GM23338 (cell line): ENCODE measurements at regions not wholly inside any gene's neighbourhood (a gene's known extent, or its start where the extent isn't known, plus 50 kb on each side); places are given as distances from the start of the nearest gene placed in this dataset.

Experiments used
- ATAC-seq: fragments of 200-7000 bp; cut with Tn5 transposase; 3 replicates; pipeline ENCODE4 v1.9.1; 2020
- DNase-seq: peaks from one replicate; pipeline ENCODE4 v3.0.0-alpha.2; 2015; ENCODE audit warnings: low spot score
- H2AFZ ChIP-seq: fragments of 200-600 bp; sonication (generic); 2 replicates; pipeline ENCODE4 v1.8.0; 2016; ENCODE audit warnings: antibody characterized with exemption, mild to moderate bottlenecking, moderate library complexity
- H3F3A ChIP-seq: fragments of 200-600 bp; sonication (generic); replicated peaks from 2 replicates; pipeline ENCODE4 v1.8.0; 2017; ENCODE audit warnings: antibody characterized with exemption, mixed run types, low read depth
- H3K27ac ChIP-seq: fragments of 200-600 bp; sonication (generic); 2 replicates; pipeline ENCODE4 v1.6.1; 2016; ENCODE audit warnings: low read depth
- H3K27me3 ChIP-seq: fragments of 200-600 bp; sonication (generic); 2 replicates; pipeline ENCODE4 v1.8.0; 2016; ENCODE audit warnings: mild to moderate bottlenecking, mixed run types, moderate library complexity; ENCODE audit not compliant: insufficient read depth
- H3K36me3 ChIP-seq: fragments of 200-600 bp; sonication (generic); 2 replicates; pipeline ENCODE4 v1.8.0; 2016; ENCODE audit warnings: mild to moderate bottlenecking; ENCODE audit not compliant: insufficient read depth
- H3K4me1 ChIP-seq: fragments of 200-600 bp; sonication (generic); 2 replicates; pipeline ENCODE4 v1.8.0; 2016; ENCODE audit warnings: mild to moderate bottlenecking, moderate library complexity; ENCODE audit not compliant: insufficient read depth
- H3K4me2 ChIP-seq: fragments of 200-600 bp; sonication (generic); 2 replicates; pipeline ENCODE4 v1.7.1; 2017; ENCODE audit warnings: mixed run types
- H3K4me3 ChIP-seq: fragments of 200-600 bp; sonication (generic); 2 replicates; pipeline ENCODE4 v1.6.1; 2016; ENCODE audit warnings: mixed run types
- H3K79me2 ChIP-seq: fragments of 200-600 bp; sonication (generic); replicated peaks from 2 replicates; pipeline ENCODE4 v1.8.0; 2017; ENCODE audit warnings: mild to moderate bottlenecking; ENCODE audit not compliant: insufficient read depth
- H3K9me2 ChIP-seq: fragments of 200-600 bp; sonication (generic); 2 replicates; pipeline ENCODE4 v1.8.0; 2017; ENCODE audit not compliant: insufficient read depth
- H4K20me1 ChIP-seq: fragments of 200-600 bp; sonication (generic); replicated peaks from 2 replicates; pipeline ENCODE4 v1.8.0; 2017; ENCODE audit warnings: mild to moderate bottlenecking; ENCODE audit not compliant: insufficient read depth
- H3K27ac Mint-ChIP-seq: 2 replicates; pipeline ENCODE4 v1.8.0; 2020; ENCODE audit warnings: inconsistent platforms, mild to moderate bottlenecking, moderate library complexity, mixed read lengths
- H3K27me3 Mint-ChIP-seq: 3 replicates; pipeline ENCODE4 v1.8.0; 2022; ENCODE audit warnings: low read depth, mild to moderate bottlenecking, moderate library complexity, mixed read lengths, inconsistent platforms; ENCODE audit not compliant: insufficient read depth, poor library complexity
- H3K36me3 Mint-ChIP-seq: 3 replicates; pipeline ENCODE4 v1.8.0; 2021; ENCODE audit warnings: low read depth, mild to moderate bottlenecking, inconsistent platforms, moderate library complexity, mixed read lengths
- H3K4me1 Mint-ChIP-seq: 3 replicates; pipeline ENCODE4 v1.8.0; 2020; ENCODE audit warnings: mild to moderate bottlenecking, inconsistent platforms, mixed read lengths
- H3K4me3 Mint-ChIP-seq: 3 replicates; pipeline ENCODE4 v1.8.0; 2021; ENCODE audit warnings: moderate library complexity, mild to moderate bottlenecking, inconsistent platforms, mixed read lengths
- H3K9me3 Mint-ChIP-seq: 3 replicates; pipeline ENCODE4 v1.8.0; 2020; ENCODE audit warnings: moderate library complexity, mild to moderate bottlenecking, inconsistent platforms, mixed read lengths
- CREB1 ChIP-seq: fragments of 250-450 bp; sonication (Bioruptor Pico); IDR thresholded peaks from 2 replicates; pipeline ENCODE4 v1.5.0; 2020; ENCODE audit warnings: low read depth, mild to moderate bottlenecking, moderate library complexity
- EZH2 ChIP-seq: fragments of 200-600 bp; sonication (generic); IDR thresholded peaks from one replicate; pipeline ENCODE4 v1.8.0; 2017; ENCODE audit warnings: antibody characterized with exemption, mild to moderate bottlenecking, low read depth; ENCODE audit not compliant: unreplicated experiment
- EZH2phosphoT487 ChIP-seq: fragments of 200-600 bp; sonication (generic); IDR thresholded peaks from one replicate; pipeline ENCODE4 v1.8.1; 2018; ENCODE audit warnings: antibody characterized with exemption; ENCODE audit not compliant: unreplicated experiment
- JUNB ChIP-seq: IDR thresholded peaks from one replicate; pipeline ENCODE4 v1.6.1; 2016; ENCODE audit warnings: antibody characterized with exemption; ENCODE audit not compliant: unreplicated experiment
- STAT1 ChIP-seq: IDR thresholded peaks from one replicate; pipeline ENCODE4 v1.6.1; 2016; ENCODE audit warnings: antibody characterized with exemption; ENCODE audit not compliant: unreplicated experiment
- ZNF114 ChIP-seq: fragments of 250-450 bp; sonication (Bioruptor Pico); IDR thresholded peaks from 2 replicates; pipeline ENCODE4 v1.5.0; 2020; ENCODE audit warnings: mild to moderate bottlenecking, moderate library complexity
- TF ChIP-seq, protein P1 (sequence below): fragments of 250-450 bp; sonication (Bioruptor Pico); IDR thresholded peaks from 2 replicates; pipeline ENCODE4 v1.5.0; 2020; ENCODE audit warnings: mild to moderate bottlenecking, moderate library complexity
- TF ChIP-seq, protein P2 (sequence below): IDR thresholded peaks from 2 replicates; pipeline ENCODE4 v1.6.1; 2016; ENCODE audit warnings: antibody characterized with exemption
- TF ChIP-seq, protein P3 (sequence below): IDR thresholded peaks from one replicate; pipeline ENCODE4 v1.6.1; 2018; ENCODE audit warnings: antibody characterized with exemption; ENCODE audit not compliant: unreplicated experiment

GRCh38 chr1:105565006-105565405 lies 1491.5 kb upstream of the PRMT6 start (continued):
- TF ChIP-seq, protein P1, sequence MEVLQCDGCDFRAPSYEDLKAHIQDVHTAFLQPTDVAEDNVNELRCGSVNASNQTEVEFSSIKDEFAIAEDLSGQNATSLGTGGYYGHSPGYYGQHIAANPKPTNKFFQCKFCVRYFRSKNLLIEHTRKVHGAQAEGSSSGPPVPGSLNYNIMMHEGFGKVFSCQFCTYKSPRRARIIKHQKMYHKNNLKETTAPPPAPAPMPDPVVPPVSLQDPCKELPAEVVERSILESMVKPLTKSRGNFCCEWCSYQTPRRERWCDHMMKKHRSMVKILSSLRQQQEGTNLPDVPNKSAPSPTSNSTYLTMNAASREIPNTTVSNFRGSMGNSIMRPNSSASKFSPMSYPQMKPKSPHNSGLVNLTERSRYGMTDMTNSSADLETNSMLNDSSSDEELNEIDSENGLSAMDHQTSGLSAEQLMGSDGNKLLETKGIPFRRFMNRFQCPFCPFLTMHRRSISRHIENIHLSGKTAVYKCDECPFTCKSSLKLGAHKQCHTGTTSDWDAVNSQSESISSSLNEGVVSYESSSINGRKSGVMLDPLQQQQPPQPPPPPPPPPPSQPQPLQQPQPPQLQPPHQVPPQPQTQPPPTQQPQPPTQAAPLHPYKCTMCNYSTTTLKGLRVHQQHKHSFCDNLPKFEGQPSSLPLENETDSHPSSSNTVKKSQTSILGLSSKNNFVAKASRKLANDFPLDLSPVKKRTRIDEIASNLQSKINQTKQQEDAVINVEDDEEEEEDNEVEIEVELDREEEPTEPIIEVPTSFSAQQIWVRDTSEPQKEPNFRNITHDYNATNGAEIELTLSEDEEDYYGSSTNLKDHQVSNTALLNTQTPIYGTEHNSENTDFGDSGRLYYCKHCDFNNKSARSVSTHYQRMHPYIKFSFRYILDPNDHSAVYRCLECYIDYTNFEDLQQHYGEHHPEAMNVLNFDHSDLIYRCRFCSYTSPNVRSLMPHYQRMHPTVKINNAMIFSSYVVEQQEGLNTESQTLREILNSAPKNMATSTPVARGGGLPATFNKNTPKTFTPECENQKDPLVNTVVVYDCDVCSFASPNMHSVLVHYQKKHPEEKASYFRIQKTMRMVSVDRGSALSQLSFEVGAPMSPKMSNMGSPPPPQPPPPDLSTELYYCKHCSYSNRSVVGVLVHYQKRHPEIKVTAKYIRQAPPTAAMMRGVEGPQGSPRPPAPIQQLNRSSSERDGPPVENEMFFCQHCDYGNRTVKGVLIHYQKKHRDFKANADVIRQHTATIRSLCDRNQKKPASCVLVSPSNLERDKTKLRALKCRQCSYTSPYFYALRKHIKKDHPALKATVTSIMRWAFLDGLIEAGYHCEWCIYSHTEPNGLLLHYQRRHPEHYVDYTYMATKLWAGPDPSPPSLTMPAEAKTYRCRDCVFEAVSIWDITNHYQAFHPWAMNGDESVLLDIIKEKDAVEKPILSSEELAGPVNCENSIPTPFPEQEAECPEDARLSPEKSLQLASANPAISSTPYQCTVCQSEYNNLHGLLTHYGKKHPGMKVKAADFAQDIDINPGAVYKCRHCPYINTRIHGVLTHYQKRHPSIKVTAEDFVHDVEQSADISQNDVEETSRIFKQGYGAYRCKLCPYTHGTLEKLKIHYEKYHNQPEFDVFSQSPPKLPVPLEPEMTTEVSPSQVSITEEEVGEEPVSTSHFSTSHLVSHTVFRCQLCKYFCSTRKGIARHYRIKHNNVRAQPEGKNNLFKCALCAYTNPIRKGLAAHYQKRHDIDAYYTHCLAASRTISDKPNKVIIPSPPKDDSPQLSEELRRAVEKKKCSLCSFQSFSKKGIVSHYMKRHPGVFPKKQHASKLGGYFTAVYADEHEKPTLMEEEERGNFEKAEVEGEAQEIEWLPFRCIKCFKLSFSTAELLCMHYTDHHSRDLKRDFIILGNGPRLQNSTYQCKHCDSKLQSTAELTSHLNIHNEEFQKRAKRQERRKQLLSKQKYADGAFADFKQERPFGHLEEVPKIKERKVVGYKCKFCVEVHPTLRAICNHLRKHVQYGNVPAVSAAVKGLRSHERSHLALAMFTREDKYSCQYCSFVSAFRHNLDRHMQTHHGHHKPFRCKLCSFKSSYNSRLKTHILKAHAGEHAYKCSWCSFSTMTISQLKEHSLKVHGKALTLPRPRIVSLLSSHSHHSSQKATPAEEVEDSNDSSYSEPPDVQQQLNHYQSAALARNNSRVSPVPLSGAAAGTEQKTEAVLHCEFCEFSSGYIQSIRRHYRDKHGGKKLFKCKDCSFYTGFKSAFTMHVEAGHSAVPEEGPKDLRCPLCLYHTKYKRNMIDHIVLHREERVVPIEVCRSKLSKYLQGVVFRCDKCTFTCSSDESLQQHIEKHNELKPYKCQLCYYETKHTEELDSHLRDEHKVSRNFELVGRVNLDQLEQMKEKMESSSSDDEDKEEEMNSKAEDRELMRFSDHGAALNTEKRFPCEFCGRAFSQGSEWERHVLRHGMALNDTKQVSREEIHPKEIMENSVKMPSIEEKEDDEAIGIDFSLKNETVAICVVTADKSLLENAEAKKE (CRISPR knock-in tag): no peak
- no peak for TF ChIP-seq STAT1
- no peak for TF ChIP-seq EZH2

DNA sequence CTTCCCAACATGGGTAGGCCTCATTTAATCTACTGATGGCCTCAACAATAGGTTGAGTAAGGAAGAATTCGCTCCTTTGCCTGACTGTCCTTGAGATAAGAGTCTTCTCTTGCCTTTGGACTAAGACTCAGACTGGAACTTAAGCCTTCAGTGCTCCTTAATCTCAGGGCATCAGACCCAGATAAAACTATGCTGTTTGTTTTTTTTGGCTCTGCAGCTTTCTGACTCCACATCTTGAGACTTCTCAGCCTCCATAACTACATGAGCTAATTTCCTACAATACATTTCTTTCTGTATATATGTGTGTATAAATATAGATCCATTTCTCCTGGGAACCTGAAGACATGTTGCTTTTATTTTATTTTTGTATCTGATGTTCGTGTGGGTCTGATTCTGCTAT lies 1470.7 kb upstream of the PRMT6 start:
- ATAC-seq: no peak

More for the DNA sequence above, 1470.7 kb upstream of the PRMT6 start:
- Mint-ChIP-seq H3K36me3 (no peaks in the 10 kb centered on the region), H3K4me3 (no peak overlapping the region), H3K4me1 (no peaks in the 10 kb centered on the region), H3K27me3 (no peaks in the 10 kb centered on the region), H3K27ac (no peak overlapping the region), H3K9me3 (no peaks in the 10 kb centered on the region)
- H3F3A ChIP-seq: no peaks in the 10 kb centered on the region
- TF ChIP-seq JUNB (no peak), ZNF114 (CRISPR knock-in tag) (no peak), CREB1 (CRISPR knock-in tag) (no peak), EZH2phosphoT487 (no peak)
- TF ChIP-seq, protein P2, sequence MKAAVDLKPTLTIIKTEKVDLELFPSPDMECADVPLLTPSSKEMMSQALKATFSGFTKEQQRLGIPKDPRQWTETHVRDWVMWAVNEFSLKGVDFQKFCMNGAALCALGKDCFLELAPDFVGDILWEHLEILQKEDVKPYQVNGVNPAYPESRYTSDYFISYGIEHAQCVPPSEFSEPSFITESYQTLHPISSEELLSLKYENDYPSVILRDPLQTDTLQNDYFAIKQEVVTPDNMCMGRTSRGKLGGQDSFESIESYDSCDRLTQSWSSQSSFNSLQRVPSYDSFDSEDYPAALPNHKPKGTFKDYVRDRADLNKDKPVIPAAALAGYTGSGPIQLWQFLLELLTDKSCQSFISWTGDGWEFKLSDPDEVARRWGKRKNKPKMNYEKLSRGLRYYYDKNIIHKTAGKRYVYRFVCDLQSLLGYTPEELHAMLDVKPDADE: no peak
- TF ChIP-seq, protein P3, sequence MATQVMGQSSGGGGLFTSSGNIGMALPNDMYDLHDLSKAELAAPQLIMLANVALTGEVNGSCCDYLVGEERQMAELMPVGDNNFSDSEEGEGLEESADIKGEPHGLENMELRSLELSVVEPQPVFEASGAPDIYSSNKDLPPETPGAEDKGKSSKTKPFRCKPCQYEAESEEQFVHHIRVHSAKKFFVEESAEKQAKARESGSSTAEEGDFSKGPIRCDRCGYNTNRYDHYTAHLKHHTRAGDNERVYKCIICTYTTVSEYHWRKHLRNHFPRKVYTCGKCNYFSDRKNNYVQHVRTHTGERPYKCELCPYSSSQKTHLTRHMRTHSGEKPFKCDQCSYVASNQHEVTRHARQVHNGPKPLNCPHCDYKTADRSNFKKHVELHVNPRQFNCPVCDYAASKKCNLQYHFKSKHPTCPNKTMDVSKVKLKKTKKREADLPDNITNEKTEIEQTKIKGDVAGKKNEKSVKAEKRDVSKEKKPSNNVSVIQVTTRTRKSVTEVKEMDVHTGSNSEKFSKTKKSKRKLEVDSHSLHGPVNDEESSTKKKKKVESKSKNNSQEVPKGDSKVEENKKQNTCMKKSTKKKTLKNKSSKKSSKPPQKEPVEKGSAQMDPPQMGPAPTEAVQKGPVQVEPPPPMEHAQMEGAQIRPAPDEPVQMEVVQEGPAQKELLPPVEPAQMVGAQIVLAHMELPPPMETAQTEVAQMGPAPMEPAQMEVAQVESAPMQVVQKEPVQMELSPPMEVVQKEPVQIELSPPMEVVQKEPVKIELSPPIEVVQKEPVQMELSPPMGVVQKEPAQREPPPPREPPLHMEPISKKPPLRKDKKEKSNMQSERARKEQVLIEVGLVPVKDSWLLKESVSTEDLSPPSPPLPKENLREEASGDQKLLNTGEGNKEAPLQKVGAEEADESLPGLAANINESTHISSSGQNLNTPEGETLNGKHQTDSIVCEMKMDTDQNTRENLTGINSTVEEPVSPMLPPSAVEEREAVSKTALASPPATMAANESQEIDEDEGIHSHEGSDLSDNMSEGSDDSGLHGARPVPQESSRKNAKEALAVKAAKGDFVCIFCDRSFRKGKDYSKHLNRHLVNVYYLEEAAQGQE: no peak
- no peak overlapping the region for H2AFZ ChIP-seq
- no peak overlapping the region for H3K4me2 ChIP-seq
- no peak for DNase-seq
- no peak overlapping the region for H3K4me3 ChIP-seq
- H3K36me3 ChIP-seq: no peaks in the 10 kb centered on the region
- no peaks in the 10 kb centered on the region for H3K27me3 ChIP-seq
- H3K9me2 ChIP-seq: no peaks in the 10 kb centered on the region
- no peaks in the 10 kb centered on the region for H3K79me2 ChIP-seq
- no peak overlapping the region for H3K27ac ChIP-seq
- no peaks in the 10 kb centered on the region for H3K4me1 ChIP-seq
- H4K20me1 ChIP-seq: no peaks in the 10 kb centered on the region
